Mesothelial cell of epicardium (in vitro differentiated cells): ENCODE measurements at regions not wholly inside any gene's neighbourhood (a gene's known extent, or its start where the extent isn't known, plus 50 kb on each side); places are given as distances from the start of the nearest gene placed in this dataset.

Experiments used
- DNase-seq, 2 experiments: peaks; one replicate each; pipeline ENCODE4 v3.0.0; 2021; ENCODE audit warnings: low spot score in 2 of 2; ENCODE audit not compliant: unreplicated experiment in 2 of 2
- H3K27ac Mint-ChIP-seq: 2 replicates; pipeline ENCODE4 v1.8.0; 2021; ENCODE audit warnings: mixed read lengths
- H3K27me3 Mint-ChIP-seq: 2 replicates; pipeline ENCODE4 v1.8.0; 2021; ENCODE audit warnings: low read depth, mixed read lengths
- H3K36me3 Mint-ChIP-seq: 2 replicates; pipeline ENCODE4 v1.8.0; 2021; ENCODE audit warnings: mixed read lengths
- H3K4me1 Mint-ChIP-seq: 2 replicates; pipeline ENCODE4 v1.8.0; 2021; ENCODE audit warnings: mixed read lengths
- H3K4me3 Mint-ChIP-seq: 2 replicates; pipeline ENCODE4 v1.8.0; 2021; ENCODE audit warnings: mild to moderate bottlenecking, moderate library complexity, mixed read lengths
- H3K9me3 Mint-ChIP-seq: 2 replicates; pipeline ENCODE4 v1.8.0; 2021; ENCODE audit warnings: mixed read lengths
- CTCF ChIP-seq: fragments of 200-600 bp; sonication (generic); IDR thresholded peaks from one replicate; pipeline ENCODE4 v1.5.0; 2021; ENCODE audit warnings: antibody characterized with exemption; ENCODE audit not compliant: unreplicated experiment

DNA sequence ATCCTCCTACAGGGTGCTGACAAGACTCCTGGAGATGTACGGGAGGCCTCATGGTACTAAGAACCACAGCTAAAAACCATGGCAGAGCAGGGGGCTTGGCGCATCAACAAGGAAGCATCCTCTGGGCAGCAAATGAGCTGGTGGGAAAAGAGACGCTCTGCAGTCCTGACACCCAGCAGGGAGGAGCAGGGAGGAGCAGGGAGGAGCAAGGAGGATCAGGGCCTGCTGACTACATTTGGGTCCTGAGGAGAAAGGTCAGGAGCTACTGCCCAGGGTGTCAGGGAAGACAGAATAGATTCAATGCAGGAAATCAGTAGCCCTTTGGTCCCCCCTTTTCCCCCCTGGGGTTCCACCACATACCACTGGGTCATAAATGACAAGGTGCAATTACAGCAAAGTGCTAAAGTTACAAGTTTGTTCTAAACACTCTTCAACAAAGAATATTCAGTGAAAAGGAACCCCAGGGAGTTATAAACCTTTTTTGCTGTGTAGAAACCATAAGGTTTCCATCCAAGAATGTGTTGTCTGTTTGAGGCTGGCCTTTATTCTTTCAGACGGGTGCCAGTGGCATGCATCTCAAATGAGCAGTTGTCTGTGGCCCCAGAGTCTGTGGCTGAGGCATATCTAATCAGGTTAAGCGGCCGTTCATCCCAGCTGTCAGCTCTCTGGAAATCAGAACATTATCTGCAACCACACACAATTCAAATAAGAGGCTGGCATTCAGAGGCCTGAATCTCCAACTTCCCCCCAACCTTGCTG, 325.0 kb downstream of the CDC5L start:
- peaks cover 16% of the 10 kb centered on the region for H3K4me1 Mint-ChIP-seq
- H3K27ac Mint-ChIP-seq: no peak overlapping the region
- H3K36me3 Mint-ChIP-seq: no peaks in the 10 kb centered on the region
- no peak for TF ChIP-seq CTCF
- peaks cover 9% of the 10 kb centered on the region for H3K27me3 Mint-ChIP-seq
- DNase-seq: no peak
- H3K9me3 Mint-ChIP-seq: peaks cover 4% of the 10 kb centered on the region
- no peak overlapping the region for H3K4me3 Mint-ChIP-seq

DNA sequence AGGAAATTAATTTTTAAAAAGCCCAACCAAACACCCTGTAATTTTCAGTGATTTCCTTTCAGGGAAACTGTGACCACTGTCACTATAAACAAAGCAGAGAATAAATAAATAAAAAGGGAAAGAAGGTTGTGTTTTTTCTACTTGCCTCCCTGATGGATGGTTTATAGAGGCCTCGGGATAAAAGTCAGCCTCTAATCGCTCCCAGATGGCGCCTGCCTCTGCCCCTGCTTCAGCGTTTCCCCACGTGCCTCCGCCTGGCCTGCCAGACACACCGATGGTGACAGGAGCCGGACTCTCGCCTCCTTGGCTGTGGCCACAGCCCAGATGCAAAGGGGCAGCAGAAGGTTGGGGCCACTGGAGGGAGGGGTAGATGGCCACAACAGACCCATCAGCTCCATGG, 327.7 kb downstream of the CDC5L start:
- peaks cover 13% of the 10 kb centered on the region for H3K27me3 Mint-ChIP-seq
- H3K9me3 Mint-ChIP-seq: no peaks in the 10 kb centered on the region
- no peaks in the 10 kb centered on the region for H3K36me3 Mint-ChIP-seq
- DNase-seq: no peak
- no peak overlapping the region for H3K4me3 Mint-ChIP-seq
- H3K4me1 Mint-ChIP-seq: peaks cover 16% of the 10 kb centered on the region
- TF ChIP-seq CTCF: no peak
- no peak overlapping the region for H3K27ac Mint-ChIP-seq

- no peak overlapping the region for H3K27ac Mint-ChIP-seq
- H3K27me3 Mint-ChIP-seq: peaks cover 15% of the 10 kb centered on the region
- DNase-seq: no peak
- H3K9me3 Mint-ChIP-seq: no peaks in the 10 kb centered on the region
- H3K36me3 Mint-ChIP-seq: no peaks in the 10 kb centered on the region
- peaks cover 16% of the 10 kb centered on the region for H3K4me1 Mint-ChIP-seq
- no peak overlapping the region for H3K4me3 Mint-ChIP-seq
- TF ChIP-seq CTCF: no peak
These were observed 328.4 kb downstream of the CDC5L start for GRCh38 chr6:44715925-44716324.

- Mint-ChIP-seq H3K9me3 (no peaks in the 10 kb centered on the region), H3K4me3 (no peak overlapping the region), H3K4me1 (peaks cover 21% of the 10 kb centered on the region), H3K27me3 (peaks cover 15% of the 10 kb centered on the region), H3K36me3 (no peaks in the 10 kb centered on the region), H3K27ac (no peak overlapping the region)
- no peak for DNase-seq
- TF ChIP-seq CTCF: no peak
These were observed 329.9 kb downstream of the CDC5L start for GRCh38 chr6:44717431-44717830.

DNA sequence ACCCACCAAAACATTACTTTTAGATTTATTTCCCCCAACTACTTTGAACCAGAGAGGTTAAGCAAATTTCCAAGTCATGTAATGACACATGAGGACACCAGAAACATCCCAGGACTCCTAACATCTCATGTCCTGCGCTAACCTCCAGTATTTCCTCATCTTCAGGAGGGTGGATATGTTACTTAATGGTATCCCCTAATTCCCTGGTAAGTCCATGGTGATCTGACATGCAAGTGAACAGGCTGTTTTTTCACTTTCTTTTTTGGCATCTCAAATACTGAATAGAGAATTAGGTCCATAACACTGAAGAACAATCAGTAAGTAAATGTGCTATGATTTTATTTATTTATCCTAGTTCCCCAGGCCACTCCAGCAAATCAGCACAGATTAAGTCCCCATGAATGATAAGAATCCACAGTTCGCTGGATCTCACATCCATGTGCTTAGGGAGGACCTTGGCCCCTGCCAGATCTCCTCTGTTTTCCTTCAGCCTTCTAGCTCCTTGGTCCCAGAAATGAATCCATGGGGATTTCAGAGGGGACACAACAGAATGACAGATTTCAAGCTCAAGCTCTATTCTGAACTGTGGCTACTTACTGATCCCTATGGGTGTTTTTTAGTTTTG, 334.6 kb downstream of the CDC5L start:
- H3K9me3 Mint-ChIP-seq: no peaks in the 10 kb centered on the region
- no peak overlapping the region for H3K4me3 Mint-ChIP-seq
- peaks cover 13% of the 10 kb centered on the region for H3K27me3 Mint-ChIP-seq
- no peak for TF ChIP-seq CTCF
- DNase-seq: no peak
- peaks cover 6% of the 10 kb centered on the region for H3K4me1 Mint-ChIP-seq
- H3K27ac Mint-ChIP-seq: peak overlapping the region; percentile 55
- H3K36me3 Mint-ChIP-seq: no peaks in the 10 kb centered on the region
